ENCODE measurements at regions not wholly inside any gene's neighbourhood (a gene's known extent, or its start where the extent isn't known, plus 50 kb on each side); places are given as distances from the start of the nearest gene placed in this dataset.
"Not testable (repeated sequence)": the region's sequence is repeated elsewhere in the genome, so short reads cannot be mapped to it uniquely, and the experiment has no call there.

GRCh38 chr3:87486635-87487034 is 210.3 kb upstream of the POU1F1 start:
- not testable (repeated sequence) for H2AFZ ChIP-seq (ENCODE audit: low read depth, low read length)

GRCh38 chr3:87486115-87486514 is 209.7 kb upstream of the POU1F1 start:
- H3K18ac ChIP-seq (ENCODE audit: low read depth in 1 of 2, low read length in 2 of 2), result no peak overlapping the region
- no peaks in the 10 kb centered on the region for H3K79me1 ChIP-seq (replicated peaks; ENCODE audit: low read length, poor library complexity, severe bottlenecking)
- H2BK5ac ChIP-seq (ENCODE audit: low read depth, low read length, poor library complexity, severe bottlenecking), result no peak overlapping the region
- no peak overlapping the region for H2AK5ac ChIP-seq (ENCODE audit: low read length, severe bottlenecking)
- H2AFZ ChIP-seq (ENCODE audit: low read depth, low read length), result no peak overlapping the region
- H2BK12ac ChIP-seq (ENCODE audit: low read length in 2 of 2), result no peak overlapping the region
- H4K91ac ChIP-seq (ENCODE audit: low read length), result no peak overlapping the region
- H2BK120ac ChIP-seq (ENCODE audit: low read depth, low read length), result no peak overlapping the region
- no peak overlapping the region for H3K14ac ChIP-seq (ENCODE audit: low read length in 2 of 2)
- no peak overlapping the region for H3K9ac ChIP-seq (ENCODE audit: low read length)
- no peak overlapping the region for H3K4ac ChIP-seq (ENCODE audit: low read depth in 1 of 2, low read length in 2 of 2)
- H3K4me3 ChIP-seq (ENCODE audit: insufficient read depth in 1 of 2, low read depth in 1 of 2, low read length in 2 of 2), result no peak overlapping the region
- H2BK15ac ChIP-seq (ENCODE audit: low read depth, poor library complexity, severe bottlenecking), result no peak overlapping the region
- no peak for DNase-seq
- H3K4me1 ChIP-seq (ENCODE audit: control insufficient read depth, insufficient read depth, low read depth, low read length), result no peaks in the 10 kb centered on the region
- no peaks in the 10 kb centered on the region for H3K27me3 ChIP-seq (ENCODE audit: control insufficient read depth in 1 of 2, insufficient read depth in 1 of 2, low read length in 2 of 2)
- no peak overlapping the region for H3K27ac ChIP-seq (ENCODE audit: low read length, poor library complexity, severe bottlenecking)
- H3K36me3 ChIP-seq (ENCODE audit: control insufficient read depth in 1 of 2, insufficient read depth in 2 of 2, low read depth in 1 of 2, low read length in 2 of 2), result no peaks in the 10 kb centered on the region
- H4K8ac ChIP-seq (ENCODE audit: low read length), result no peak overlapping the region
- no peak overlapping the region for H3K4me2 ChIP-seq (ENCODE audit: low read length, poor library complexity, severe bottlenecking)
- 40% methylated on average over 1 of the region's 2 CpGs for WGBS
- H3K23ac ChIP-seq (ENCODE audit: low read length in 2 of 2), result no peak overlapping the region
- H3K9me3 ChIP-seq (ENCODE audit: control insufficient read depth, low read length), result no peaks in the 10 kb centered on the region

More at GRCh38 chr3:87486635-87487034, 210.3 kb upstream of the POU1F1 start:
- H3K79me1 ChIP-seq (replicated peaks; ENCODE audit: low read length, poor library complexity, severe bottlenecking); H2BK12ac ChIP-seq (ENCODE audit: low read length in 2 of 2); H3K4me1 ChIP-seq (ENCODE audit: control insufficient read depth, insufficient read depth, low read depth, low read length); H4K8ac ChIP-seq (ENCODE audit: low read length); H3K9ac ChIP-seq (ENCODE audit: low read length); H2BK5ac ChIP-seq (ENCODE audit: low read depth, low read length, poor library complexity, severe bottlenecking); H2AK5ac ChIP-seq (ENCODE audit: low read length, severe bottlenecking); DNase-seq; H2BK120ac ChIP-seq (ENCODE audit: low read depth, low read length); H3K14ac ChIP-seq (ENCODE audit: low read length in 2 of 2); H3K9me3 ChIP-seq (ENCODE audit: control insufficient read depth, low read length); H3K36me3 ChIP-seq (ENCODE audit: control insufficient read depth in 1 of 2, insufficient read depth in 2 of 2, low read depth in 1 of 2, low read length in 2 of 2); H3K27ac ChIP-seq (ENCODE audit: low read length, poor library complexity, severe bottlenecking); H3K18ac ChIP-seq (ENCODE audit: low read depth in 1 of 2, low read length in 2 of 2); H3K4me3 ChIP-seq (ENCODE audit: insufficient read depth in 1 of 2, low read depth in 1 of 2, low read length in 2 of 2); H4K91ac ChIP-seq (ENCODE audit: low read length); H3K23ac ChIP-seq (ENCODE audit: low read length in 2 of 2); H2BK15ac ChIP-seq (ENCODE audit: low read depth, poor library complexity, severe bottlenecking); H3K4ac ChIP-seq (ENCODE audit: low read depth in 1 of 2, low read length in 2 of 2); H3K27me3 ChIP-seq (ENCODE audit: control insufficient read depth in 1 of 2, insufficient read depth in 1 of 2, low read length in 2 of 2); H3K4me2 ChIP-seq (ENCODE audit: low read length, poor library complexity, severe bottlenecking): not testable (repeated sequence)
- WGBS, result 63% methylated on average over 1 of the region's 3 CpGs

- WGBS, result 49% methylated on average over 3 of the region's 3 CpGs
- H3K23ac ChIP-seq (ENCODE audit: low read length in 2 of 2), result no peak overlapping the region
- no peak overlapping the region for H2BK5ac ChIP-seq (ENCODE audit: low read depth, low read length, poor library complexity, severe bottlenecking)
- no peaks in the 10 kb centered on the region for H3K79me1 ChIP-seq (replicated peaks; ENCODE audit: low read length, poor library complexity, severe bottlenecking)
- H3K18ac ChIP-seq (ENCODE audit: low read depth in 1 of 2, low read length in 2 of 2), result no peak overlapping the region
- H2BK12ac ChIP-seq (ENCODE audit: low read length in 2 of 2), result no peak overlapping the region
- no peak overlapping the region for H3K4me2 ChIP-seq (ENCODE audit: low read length, poor library complexity, severe bottlenecking)
- H3K4me1 ChIP-seq (ENCODE audit: control insufficient read depth, insufficient read depth, low read depth, low read length), result no peaks in the 10 kb centered on the region
- H3K14ac ChIP-seq (ENCODE audit: low read length in 2 of 2), result no peak overlapping the region
- no peak overlapping the region for H2AK5ac ChIP-seq (ENCODE audit: low read length, severe bottlenecking)
- no peak overlapping the region for H4K8ac ChIP-seq (ENCODE audit: low read length)
- peaks cover 2% of the 10 kb centered on the region for H3K9me3 ChIP-seq (ENCODE audit: control insufficient read depth, low read length)
- H3K9ac ChIP-seq (ENCODE audit: low read length), result no peak overlapping the region
- no peak overlapping the region for H2BK15ac ChIP-seq (ENCODE audit: low read depth, poor library complexity, severe bottlenecking)
- no peak overlapping the region for H3K4me3 ChIP-seq (ENCODE audit: insufficient read depth in 1 of 2, low read depth in 1 of 2, low read length in 2 of 2)
- no peak overlapping the region for H3K4ac ChIP-seq (ENCODE audit: low read depth in 1 of 2, low read length in 2 of 2)
- no peak for DNase-seq
- no peak overlapping the region for H3K27ac ChIP-seq (ENCODE audit: low read length, poor library complexity, severe bottlenecking)
- H4K91ac ChIP-seq (ENCODE audit: low read length), result no peak overlapping the region
- H3K36me3 ChIP-seq (ENCODE audit: control insufficient read depth in 1 of 2, insufficient read depth in 2 of 2, low read depth in 1 of 2, low read length in 2 of 2), result no peaks in the 10 kb centered on the region
- H2AFZ ChIP-seq (ENCODE audit: low read depth, low read length), result no peak overlapping the region
- H2BK120ac ChIP-seq (ENCODE audit: low read depth, low read length), result no peak overlapping the region
- H3K27me3 ChIP-seq (ENCODE audit: control insufficient read depth in 1 of 2, insufficient read depth in 1 of 2, low read length in 2 of 2), result no peaks in the 10 kb centered on the region
These were observed 202.3 kb upstream of the POU1F1 start for GRCh38 chr3:87478716-87479115.

- Histone ChIP-seq H4K91ac (ENCODE audit: low read length) (no peak overlapping the region), H3K79me1 (replicated peaks; ENCODE audit: low read length, poor library complexity, severe bottlenecking) (no peaks in the 10 kb centered on the region), H3K23ac (ENCODE audit: low read length in 2 of 2) (no peak overlapping the region), H2BK120ac (ENCODE audit: low read depth, low read length) (no peak overlapping the region), H4K8ac (ENCODE audit: low read length) (no peak overlapping the region), H3K14ac (ENCODE audit: low read length in 2 of 2) (no peak overlapping the region), H2AFZ (ENCODE audit: low read depth, low read length) (no peak overlapping the region), H3K4me2 (ENCODE audit: low read length, poor library complexity, severe bottlenecking) (no peak overlapping the region), H3K27me3 (ENCODE audit: control insufficient read depth in 1 of 2, insufficient read depth in 1 of 2, low read length in 2 of 2) (no peaks in the 10 kb centered on the region), H2BK5ac (ENCODE audit: low read depth, low read length, poor library complexity, severe bottlenecking) (no peak overlapping the region), H3K9me3 (ENCODE audit: control insufficient read depth, low read length) (peaks cover 2% of the 10 kb centered on the region), H2AK5ac (ENCODE audit: low read length, severe bottlenecking) (no peak overlapping the region), H2BK15ac (ENCODE audit: low read depth, poor library complexity, severe bottlenecking) (no peak overlapping the region), H3K4me1 (ENCODE audit: control insufficient read depth, insufficient read depth, low read depth, low read length) (no peaks in the 10 kb centered on the region), H3K36me3 (ENCODE audit: control insufficient read depth in 1 of 2, insufficient read depth in 2 of 2, low read depth in 1 of 2, low read length in 2 of 2) (no peaks in the 10 kb centered on the region), H3K18ac (ENCODE audit: low read depth in 1 of 2, low read length in 2 of 2) (no peak overlapping the region), H3K27ac (ENCODE audit: low read length, poor library complexity, severe bottlenecking) (no peak overlapping the region), H3K4ac (ENCODE audit: low read depth in 1 of 2, low read length in 2 of 2) (no peak overlapping the region), H2BK12ac (ENCODE audit: low read length in 2 of 2) (no peak overlapping the region), H3K4me3 (ENCODE audit: insufficient read depth in 1 of 2, low read depth in 1 of 2, low read length in 2 of 2) (no peak overlapping the region), H3K9ac (ENCODE audit: low read length) (no peak overlapping the region)
- DNase-seq, result no peak
These were observed 197.6 kb upstream of the POU1F1 start for GRCh38 chr3:87473944-87474343.
